HG02642 (cell line): ENCODE measurements at regions not wholly inside any gene's neighbourhood (a gene's known extent, or its start where the extent isn't known, plus 50 kb on each side); places are given as distances from the start of the nearest gene placed in this dataset.

Source experiments
- ATAC-seq: cut with Tn5 transposase; IDR thresholded peaks from one replicate; pipeline ENCODE4 v1.9.1; 2021; ENCODE audit warnings: mild to moderate bottlenecking; ENCODE audit not compliant: unreplicated experiment, poor library complexity

GRCh38 chr3:110180733-110181132 is 843.4 kb upstream of the DPPA4 start:
- ATAC-seq: no peak

- ATAC-seq: no peak
Observed at GRCh38 chr3:110181226-110181625, 843.9 kb upstream of the DPPA4 start.

- ATAC-seq: no peak
Observed at GRCh38 chr3:110184536-110184935, 847.2 kb upstream of the DPPA4 start.

- no peak for ATAC-seq
Observed at GRCh38 chr3:110193074-110193473, 855.7 kb upstream of the DPPA4 start.

GRCh38 chr3:110198717-110199587 is 861.6 kb upstream of the DPPA4 start:
- ATAC-seq: no peak

GRCh38 chr3:110199588-110199943 is 862.2 kb upstream of the DPPA4 start:
- no peak for ATAC-seq

- ATAC-seq: no peak
Observed at GRCh38 chr3:110210086-110210660, 861.4 kb upstream of the NECTIN3 start.

GRCh38 chr3:110226645-110227044 is 845.0 kb upstream of the NECTIN3 start:
- ATAC-seq: no peak

GRCh38 chr3:110227991-110228390 is 843.6 kb upstream of the NECTIN3 start:
- no peak for ATAC-seq

GRCh38 chr3:110234831-110235230 is 836.8 kb upstream of the NECTIN3 start:
- no peak for ATAC-seq

GRCh38 chr3:110236976-110237610 is 834.5 kb upstream of the NECTIN3 start:
- ATAC-seq: no peak

GRCh38 chr3:110243081-110243480 is 828.5 kb upstream of the NECTIN3 start:
- ATAC-seq: no peak

GRCh38 chr3:110246796-110247376 is 824.7 kb upstream of the NECTIN3 start:
- no peak for ATAC-seq

GRCh38 chr3:110248666-110249065 is 823.0 kb upstream of the NECTIN3 start:
- no peak for ATAC-seq

- no peak for ATAC-seq
Observed at GRCh38 chr3:110253794-110254193, 817.8 kb upstream of the NECTIN3 start.

- ATAC-seq: no peak
Observed at GRCh38 chr3:110254591-110254990, 817.0 kb upstream of the NECTIN3 start.

- ATAC-seq: no peak
Observed at GRCh38 chr3:110261141-110261540, 810.5 kb upstream of the NECTIN3 start.

GRCh38 chr3:110262896-110263295 is 808.7 kb upstream of the NECTIN3 start:
- ATAC-seq: no peak

GRCh38 chr3:110265302-110265701 is 806.3 kb upstream of the NECTIN3 start:
- ATAC-seq: no peak

GRCh38 chr3:110267304-110267845 is 804.2 kb upstream of the NECTIN3 start:
- ATAC-seq: no peak

- ATAC-seq: no peak
Observed at GRCh38 chr3:110272525-110272924, 799.1 kb upstream of the NECTIN3 start.
